ENCODE measurements at regions not wholly inside any gene's neighbourhood (a gene's known extent, or its start where the extent isn't known, plus 50 kb on each side); places are given as distances from the start of the nearest gene placed in this dataset.

DNA sequence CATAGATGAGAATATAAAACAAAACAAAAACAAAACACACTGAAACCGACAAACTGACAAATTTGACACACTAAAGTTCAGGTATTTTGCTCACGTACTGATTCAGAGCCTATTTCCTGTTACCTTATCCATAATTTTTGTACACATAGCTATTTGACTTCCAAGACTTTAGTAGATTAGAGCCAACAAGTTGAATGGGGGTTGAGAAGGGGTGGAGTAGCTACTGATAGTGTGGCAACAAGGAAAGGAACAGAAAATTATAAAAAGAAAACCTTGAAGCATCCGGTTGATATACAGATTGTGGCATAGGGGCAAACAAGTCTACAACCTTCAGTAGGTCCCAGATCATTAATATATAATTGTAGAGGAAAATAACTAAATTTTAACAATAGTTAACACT is 92.3 kb upstream of the RASGEF1B start:
- CTCF ChIA-PET = no interaction called here
- no peak for TF ChIP-seq ARNT (IDR thresholded peaks at IDR 0.05)
- no peak for TF ChIP-seq L3MBTL2 (conservative IDR thresholded peaks at IDR 0.05)
- TF ChIP-seq FOXM1 (IDR thresholded peaks at IDR 0.05; ENCODE audit: borderline replicate concordance) = no peak
- no peak for TF ChIP-seq FOXK2 (IDR thresholded peaks at IDR 0.05)
- TF ChIP-seq, protein P1, sequence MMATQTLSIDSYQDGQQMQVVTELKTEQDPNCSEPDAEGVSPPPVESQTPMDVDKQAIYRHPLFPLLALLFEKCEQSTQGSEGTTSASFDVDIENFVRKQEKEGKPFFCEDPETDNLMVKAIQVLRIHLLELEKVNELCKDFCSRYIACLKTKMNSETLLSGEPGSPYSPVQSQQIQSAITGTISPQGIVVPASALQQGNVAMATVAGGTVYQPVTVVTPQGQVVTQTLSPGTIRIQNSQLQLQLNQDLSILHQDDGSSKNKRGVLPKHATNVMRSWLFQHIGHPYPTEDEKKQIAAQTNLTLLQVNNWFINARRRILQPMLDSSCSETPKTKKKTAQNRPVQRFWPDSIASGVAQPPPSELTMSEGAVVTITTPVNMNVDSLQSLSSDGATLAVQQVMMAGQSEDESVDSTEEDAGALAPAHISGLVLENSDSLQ (IDR thresholded peaks at IDR 0.05) = no peak
- no peak for TF ChIP-seq SUZ12 (IDR thresholded peaks at IDR 0.05)
- no peak for TF ChIP-seq NFRKB (IDR thresholded peaks at IDR 0.05)
- no peak for TF ChIP-seq BHLHE40 (IDR thresholded peaks at IDR 0.05; ENCODE audit: borderline replicate concordance)
- no peak for TF ChIP-seq LEF1 (IDR thresholded peaks at IDR 0.05; ENCODE audit: borderline replicate concordance)
- no peak for TF ChIP-seq ZNF384 (IDR thresholded peaks at IDR 0.05)
- no peak for TF ChIP-seq FOXA1 (IDR thresholded peaks at IDR 0.05)
- TF ChIP-seq ELF4 (IDR thresholded peaks at IDR 0.05) = no peak
- no peak for TF ChIP-seq HDGF (IDR thresholded peaks at IDR 0.05; ENCODE audit: borderline replicate concordance)
- TF ChIP-seq CTBP1 (IDR thresholded peaks at IDR 0.05; ENCODE audit: borderline replicate concordance) = no peak
- TF ChIP-seq TARDBP (IDR thresholded peaks at IDR 0.05) = no peak
- no peak for TF ChIP-seq SP1 (IDR thresholded peaks at IDR 0.05)
- no peak for DNase-seq (ENCODE audit: extremely low spot score)
- POLR2A ChIA-PET = no interaction called here

DNA sequence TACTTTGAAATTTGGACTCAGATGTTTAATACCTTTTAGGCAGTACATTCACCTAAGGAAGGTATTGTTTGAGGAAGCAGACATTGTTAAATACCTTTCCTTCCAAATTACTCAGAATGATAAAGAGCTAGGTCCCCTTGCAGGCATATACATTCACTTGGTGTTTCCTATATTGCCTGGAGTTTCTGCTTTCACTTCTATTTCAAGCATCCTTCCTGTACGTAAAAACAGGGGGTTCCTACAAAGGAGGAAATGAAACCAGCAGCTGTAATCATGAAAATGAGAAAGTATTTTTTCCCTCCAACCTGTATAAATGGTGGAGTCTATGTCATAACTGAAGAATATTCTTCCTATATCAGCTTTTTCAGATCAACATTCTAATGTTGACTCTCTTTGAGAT is 90.4 kb upstream of the RASGEF1B start:
- DNase-seq (ENCODE audit: extremely low spot score) = no peak
- ChIA-PET POLR2A (no interaction called here), CTCF (no interaction called here)
- TF ChIP-seq LEF1 (IDR thresholded peaks at IDR 0.05; ENCODE audit: borderline replicate concordance) = no peak
- TF ChIP-seq FOXK2 (IDR thresholded peaks at IDR 0.05) = no peak
- TF ChIP-seq SP1 (IDR thresholded peaks at IDR 0.05) = no peak
- TF ChIP-seq NFRKB (IDR thresholded peaks at IDR 0.05) = no peak
- no peak for TF ChIP-seq FOXM1 (IDR thresholded peaks at IDR 0.05; ENCODE audit: borderline replicate concordance)
- no peak for TF ChIP-seq FOXA1 (IDR thresholded peaks at IDR 0.05)
- TF ChIP-seq BHLHE40 (IDR thresholded peaks at IDR 0.05; ENCODE audit: borderline replicate concordance) = no peak
- no peak for TF ChIP-seq CTBP1 (IDR thresholded peaks at IDR 0.05; ENCODE audit: borderline replicate concordance)

DNA sequence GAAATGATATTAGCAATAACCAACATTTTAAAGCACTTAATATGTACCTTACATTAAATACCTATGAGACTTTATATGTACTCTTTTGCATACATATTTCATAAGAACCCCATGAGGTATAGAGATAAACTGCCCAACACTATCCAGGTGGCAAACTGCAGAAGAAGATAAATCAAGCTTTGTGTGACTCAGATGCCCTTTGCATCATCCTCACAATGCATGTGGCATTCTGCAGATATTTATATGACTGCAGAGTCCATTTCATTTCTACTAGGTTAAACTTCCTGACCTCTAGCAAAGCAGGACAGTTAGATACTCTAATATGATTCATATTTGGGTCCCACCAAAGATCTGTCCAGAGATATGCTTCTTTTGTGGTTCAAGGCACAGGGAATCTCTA is 85.6 kb upstream of the RASGEF1B start:
- no peak for DNase-seq (ENCODE audit: extremely low spot score)
- ChIA-PET POLR2A (no interaction called here), CTCF (no interaction called here)
- TF ChIP-seq FOXA1 (IDR thresholded peaks at IDR 0.05) = no peak

GRCh38 chr4:81555489-81555888 is 83.8 kb upstream of the RASGEF1B start:
- TF ChIP-seq L3MBTL2 (conservative IDR thresholded peaks at IDR 0.05) (no peak), ARNT (IDR thresholded peaks at IDR 0.05) (no peak), TARDBP (IDR thresholded peaks at IDR 0.05) (no peak), ELF4 (IDR thresholded peaks at IDR 0.05) (no peak), FOXA1 (IDR thresholded peaks at IDR 0.05) (no peak), ZNF384 (IDR thresholded peaks at IDR 0.05) (no peak), FOXM1 (IDR thresholded peaks at IDR 0.05; ENCODE audit: borderline replicate concordance) (no peak), CTBP1 (IDR thresholded peaks at IDR 0.05; ENCODE audit: borderline replicate concordance) (no peak), HDGF (IDR thresholded peaks at IDR 0.05; ENCODE audit: borderline replicate concordance) (no peak), NFRKB (IDR thresholded peaks at IDR 0.05) (no peak), BHLHE40 (IDR thresholded peaks at IDR 0.05; ENCODE audit: borderline replicate concordance) (no peak), SP1 (IDR thresholded peaks at IDR 0.05) (no peak), SUZ12 (IDR thresholded peaks at IDR 0.05) (no peak)
- TF ChIP-seq, protein P1 (IDR thresholded peaks at IDR 0.05) = no peak
- CTCF ChIA-PET = no interaction called here
- POLR2A ChIA-PET = no interaction called here
- DNase-seq (ENCODE audit: extremely low spot score) = no peak

DNA sequence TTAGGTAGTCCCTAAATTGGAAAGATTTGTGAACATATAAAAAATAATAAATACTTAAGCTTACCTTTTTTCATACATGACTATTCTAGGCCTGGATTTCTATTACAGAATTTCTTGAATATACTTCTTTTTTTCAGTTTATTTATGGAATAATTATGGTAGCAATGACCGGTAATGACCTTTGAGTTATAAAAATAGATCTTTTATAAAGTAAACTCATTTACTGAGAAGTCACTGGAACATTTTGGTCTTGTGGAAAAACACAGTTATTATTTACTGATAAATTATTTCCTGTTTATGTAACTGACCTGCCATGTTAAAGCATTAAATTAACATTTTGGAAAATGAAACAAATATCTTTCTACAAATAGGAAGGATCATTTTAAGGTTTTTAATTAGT is 80.4 kb upstream of the RASGEF1B start:
- TF ChIP-seq ELF4 (IDR thresholded peaks at IDR 0.05) (no peak), FOXK2 (IDR thresholded peaks at IDR 0.05) (no peak), ARNT (IDR thresholded peaks at IDR 0.05) (no peak), ZNF384 (IDR thresholded peaks at IDR 0.05) (no peak)
- TF ChIP-seq, protein P1 (IDR thresholded peaks at IDR 0.05) = no peak
- DNase-seq (ENCODE audit: extremely low spot score) = no peak
- ChIA-PET CTCF (no interaction called here), POLR2A (no interaction called here)

- no peak for DNase-seq (ENCODE audit: extremely low spot score)
- ChIA-PET CTCF (interaction anchor here (0.8 kb wide), 1 partner anchor 80 kb away, joined by 3 read pairs; no protein-coding TSS in a partner anchor), POLR2A (no interaction called here)
- TF ChIP-seq HDGF (IDR thresholded peaks at IDR 0.05; ENCODE audit: borderline replicate concordance) = no peak
- TF ChIP-seq ARNT (IDR thresholded peaks at IDR 0.05) = no peak
- no peak for TF ChIP-seq FOXM1 (IDR thresholded peaks at IDR 0.05; ENCODE audit: borderline replicate concordance)
- TF ChIP-seq SUZ12 (IDR thresholded peaks at IDR 0.05) = no peak
- TF ChIP-seq NFRKB (IDR thresholded peaks at IDR 0.05) = no peak
- TF ChIP-seq ELF4 (IDR thresholded peaks at IDR 0.05) = no peak
- TF ChIP-seq SP1 (IDR thresholded peaks at IDR 0.05) = no peak
- TF ChIP-seq LEF1 (IDR thresholded peaks at IDR 0.05; ENCODE audit: borderline replicate concordance) = no peak
- no peak for TF ChIP-seq ZNF384 (IDR thresholded peaks at IDR 0.05)
- TF ChIP-seq FOXK2 (IDR thresholded peaks at IDR 0.05) = no peak
- no peak for TF ChIP-seq FOXA1 (IDR thresholded peaks at IDR 0.05)
- TF ChIP-seq BHLHE40 (IDR thresholded peaks at IDR 0.05; ENCODE audit: borderline replicate concordance) = no peak
- TF ChIP-seq, protein P1 (IDR thresholded peaks at IDR 0.05) = no peak
- TF ChIP-seq CTBP1 (IDR thresholded peaks at IDR 0.05; ENCODE audit: borderline replicate concordance) = no peak
- TF ChIP-seq TARDBP (IDR thresholded peaks at IDR 0.05) = no peak
- no peak for TF ChIP-seq L3MBTL2 (conservative IDR thresholded peaks at IDR 0.05)
Observed at GRCh38 chr4:81550388-81550859, 78.7 kb upstream of the RASGEF1B start.

Measured in HEK293T (cell line).